ENCODE measurements at regions not wholly inside any gene's neighbourhood (a gene's known extent, or its start where the extent isn't known, plus 50 kb on each side); places are given as distances from the start of the nearest gene placed in this dataset.
"Not testable (repeated sequence)": the region's sequence is repeated elsewhere in the genome, so short reads cannot be mapped to it uniquely, and the experiment has no call there.

- no peak for TF ChIP-seq CTCF (IDR thresholded peaks at IDR 0.05; ENCODE audit: borderline replicate concordance, control extremely low read depth, extremely low read depth, insufficient read depth, missing control alignments)
- DNase-seq (ENCODE audit: low spot score), result peak; percentile 11
- in situ Hi-C loops (cut with MboI; ENCODE audit: low sequenced_read_pairs, unreplicated experiment), result loop anchor here (25.0 kb wide), 1 partner anchor 318 kb away; no protein-coding TSS in a partner anchor
These were observed 342.8 kb upstream of the CCNG1 start for GRCh38 chr5:163094492-163095180.

GRCh38 chr5:163104464-163104863, 332.9 kb upstream of the CCNG1 start:
- TF ChIP-seq CTCF (IDR thresholded peaks at IDR 0.05; ENCODE audit: borderline replicate concordance, control extremely low read depth, extremely low read depth, insufficient read depth, missing control alignments), result no peak
- in situ Hi-C loops (cut with MboI; ENCODE audit: low sequenced_read_pairs, unreplicated experiment), result no loop called here
- no peak for DNase-seq (ENCODE audit: low spot score)

GRCh38 chr5:163105456-163105855, 331.9 kb upstream of the CCNG1 start:
- in situ Hi-C loops (cut with MboI; ENCODE audit: low sequenced_read_pairs, unreplicated experiment), result no loop called here
- DNase-seq (ENCODE audit: low spot score), result no peak
- no peak for TF ChIP-seq CTCF (IDR thresholded peaks at IDR 0.05; ENCODE audit: borderline replicate concordance, control extremely low read depth, extremely low read depth, insufficient read depth, missing control alignments)

- TF ChIP-seq CTCF (IDR thresholded peaks at IDR 0.05; ENCODE audit: borderline replicate concordance, control extremely low read depth, extremely low read depth, insufficient read depth, missing control alignments), result no peak
- in situ Hi-C loops (cut with MboI; ENCODE audit: low sequenced_read_pairs, unreplicated experiment), result no loop called here
- no peak for DNase-seq (ENCODE audit: low spot score)
These were observed 331.3 kb upstream of the CCNG1 start for GRCh38 chr5:163106098-163106497.

- TF ChIP-seq CTCF (IDR thresholded peaks at IDR 0.05; ENCODE audit: borderline replicate concordance, control extremely low read depth, extremely low read depth, insufficient read depth, missing control alignments), result no peak
- in situ Hi-C loops (cut with MboI; ENCODE audit: low sequenced_read_pairs, unreplicated experiment), result no loop called here
- DNase-seq (ENCODE audit: low spot score), result no peak
These were observed 329.0 kb upstream of the CCNG1 start for GRCh38 chr5:163108351-163108750.

GRCh38 chr5:163115011-163115410, 322.4 kb upstream of the CCNG1 start:
- DNase-seq (ENCODE audit: low spot score), result no peak
- no peak for TF ChIP-seq CTCF (IDR thresholded peaks at IDR 0.05; ENCODE audit: borderline replicate concordance, control extremely low read depth, extremely low read depth, insufficient read depth, missing control alignments)
- in situ Hi-C loops (cut with MboI; ENCODE audit: low sequenced_read_pairs, unreplicated experiment), result no loop called here

GRCh38 chr5:163116618-163117017, 320.8 kb upstream of the CCNG1 start:
- DNase-seq (ENCODE audit: low spot score); in situ Hi-C loops (cut with MboI; ENCODE audit: low sequenced_read_pairs, unreplicated experiment): not testable (repeated sequence)
